Neural progenitor cell (in vitro differentiated cells): ENCODE measurements at regions not wholly inside any gene's neighbourhood (a gene's known extent, or its start where the extent isn't known, plus 50 kb on each side); places are given as distances from the start of the nearest gene placed in this dataset.
"Not testable (repeated sequence)": the region's sequence is repeated elsewhere in the genome, so short reads cannot be mapped to it uniquely, and the experiment has no call there.

Experiments used
- CTCF ChIP-seq: fragments of 200-600 bp; sonication (generic); IDR thresholded peaks from 2 replicates; pipeline ENCODE4 v1.5.1; 2017; ENCODE audit warnings: antibody characterized with exemption, mild to moderate bottlenecking
- EZH2 ChIP-seq: fragments of 200-600 bp; sonication (generic); IDR thresholded peaks from 2 replicates; pipeline ENCODE4 v1.6.1; 2017; ENCODE audit warnings: antibody characterized with exemption, mild to moderate bottlenecking, moderate library complexity
- EZH2phosphoT487 ChIP-seq: fragments of 200-600 bp; sonication (generic); IDR thresholded peaks from 2 replicates; pipeline ENCODE4 v1.6.1; 2017; ENCODE audit warnings: antibody characterized with exemption

- TF ChIP-seq CTCF, EZH2, EZH2phosphoT487: not testable (repeated sequence)
These were observed 125.3 kb downstream of the GOLGA6L4 start for GRCh38 chr15:84360902-84361301.
